SH-SY5Y (cell line): ENCODE measurements at regions not wholly inside any gene's neighbourhood (a gene's known extent, or its start where the extent isn't known, plus 50 kb on each side); places are given as distances from the start of the nearest gene placed in this dataset.

Experiments
- GATA2 ChIP-seq: IDR thresholded peaks from 2 replicates; pipeline ENCODE4 v1.6.1; 2011; ENCODE audit warnings: mild to moderate bottlenecking, low read depth, low read length
- GATA3 ChIP-seq: IDR thresholded peaks from 2 replicates; pipeline ENCODE4 v1.6.1; 2011; ENCODE audit warnings: low read depth, mild to moderate bottlenecking, low read length, moderate library complexity

GRCh38 chr6:163748886-163749285, 334.4 kb downstream of the QKI start:
- TF ChIP-seq GATA3, result no peak
- TF ChIP-seq GATA2, result no peak

GRCh38 chr6:163748036-163748435, 333.5 kb downstream of the QKI start:
- TF ChIP-seq GATA2, result no peak
- no peak for TF ChIP-seq GATA3

GRCh38 chr6:163745536-163746400, 331.2 kb downstream of the QKI start:
- TF ChIP-seq GATA2 (no peak), GATA3 (no peak)

GRCh38 chr6:163744256-163744925, 329.9 kb downstream of the QKI start:
- no peak for TF ChIP-seq GATA3
- TF ChIP-seq GATA2, result no peak

- TF ChIP-seq GATA2 (no peak), GATA3 (no peak)
Measured at GRCh38 chr6:163743796-163744195, 329.3 kb downstream of the QKI start.

- peak; percentile 72 for TF ChIP-seq GATA2
- no peak for TF ChIP-seq GATA3
Measured at GRCh38 chr6:163741743-163742363, 327.3 kb downstream of the QKI start.

- no peak for TF ChIP-seq GATA3
- TF ChIP-seq GATA2, result no peak
Measured at GRCh38 chr6:163741342-163741741, 326.8 kb downstream of the QKI start.

- TF ChIP-seq GATA3 (no peak), GATA2 (no peak)
Measured at GRCh38 chr6:163739966-163740365, 325.4 kb downstream of the QKI start.

- no peak for TF ChIP-seq GATA3
- TF ChIP-seq GATA2, result no peak
Measured at GRCh38 chr6:163739408-163739725, 324.8 kb downstream of the QKI start.

GRCh38 chr6:163738725-163739407, 324.3 kb downstream of the QKI start:
- TF ChIP-seq GATA2 (no peak), GATA3 (no peak)

GRCh38 chr6:163738304-163738703, 323.8 kb downstream of the QKI start:
- TF ChIP-seq GATA2 (no peak), GATA3 (no peak)

GRCh38 chr6:163735076-163735475, 320.6 kb downstream of the QKI start:
- no peak for TF ChIP-seq GATA2
- TF ChIP-seq GATA3, result no peak

- TF ChIP-seq GATA3 (no peak), GATA2 (no peak)
Measured at GRCh38 chr6:163733061-163733460, 318.5 kb downstream of the QKI start.

GRCh38 chr6:163732479-163732878, 318.0 kb downstream of the QKI start:
- TF ChIP-seq GATA2, result no peak
- no peak for TF ChIP-seq GATA3
